HCT116 (cell line): ENCODE measurements at regions not wholly inside any gene's neighbourhood (a gene's known extent, or its start where the extent isn't known, plus 50 kb on each side); places are given as distances from the start of the nearest gene placed in this dataset.

Experiments used
- ATAC-seq: fragments of 200-7000 bp; cut with Tn5 transposase; 2 replicates; pipeline ENCODE4 v1.9.1; 2020; ENCODE audit warnings: mild to moderate bottlenecking, moderate library complexity
- BruUV-seq: library from RNA; stranded (reverse); fragments of 400-500 nt; replicated peaks from 2 replicates; lab custom pipeline; 2021; lab: Mats Ljungman, UMichigan
- CTCF ChIA-PET: fragments of 300-600 bp; sonication (Branson Sonifier 250); formaldehyde crosslinking; loops from one replicate; lab custom pipeline; 2021; ENCODE audit warnings: antibody characterized with exemption; lab: Charles Lee
- POLR2A ChIA-PET: fragments of 300-600, 350-600 bp; sonication (Branson Sonifier 250); formaldehyde crosslinking; loops from one replicate; lab custom pipeline; 2021; ENCODE audit warnings: antibody characterized with exemption; lab: Charles Lee
- RAD21 ChIA-PET, 2 experiments: fragments of 300-600 bp; sonication (Branson Sonifier 250); formaldehyde crosslinking; loops; one replicate each; lab custom pipeline; 2023; ENCODE audit warnings: low total read pairs in 2 of 2; ENCODE audit not compliant: uncharacterized antibody in 2 of 2, unreplicated experiment in 2 of 2, low non-redundant PET in 1 of 2; lab: Charles Lee
- DNase-seq: peaks from one replicate; pipeline ENCODE4 v3.0.0-alpha.2; 2010; ENCODE audit warnings: low read depth, low spot score
- H2AFZ ChIP-seq: fragments of 200-600 bp; shearing (Covaris generic), sonication (generic); 2 replicates; pipeline ENCODE4 v1.6.1; 2017; ENCODE audit warnings: low read depth, mixed run types, mixed read lengths, antibody characterized with exemption, low read length; ENCODE audit not compliant: poor library complexity, severe bottlenecking
- H3K27ac ChIP-seq: 2 replicates; pipeline ENCODE4 v1.5.1; 2012; ENCODE audit warnings: low read depth, low read length
- H3K27me3 ChIP-seq: fragments of 200-600 bp; sonication (generic); 2 replicates; pipeline ENCODE4 v1.6.1; 2016; ENCODE audit warnings: mixed run types, low read length, mixed read lengths; ENCODE audit not compliant: insufficient read depth
- H3K36me3 ChIP-seq, 2 experiments: fragments of 200-500 bp in 1 of 2; fragments of 200-600 bp in 1 of 2; sonication (Bioruptor generic) in 1 of 2; sonication (generic) in 1 of 2; 2 replicates each; pipeline versions ENCODE4 v1.5.1 to v1.6.1; 2014 to 2016; ENCODE audit warnings: low read length in 2 of 2, inconsistent platforms in 1 of 2, mixed read lengths in 1 of 2, mixed run types in 1 of 2; ENCODE audit not compliant: insufficient read depth in 2 of 2, control insufficient read depth in 1 of 2
- H3K4me1 ChIP-seq, 2 experiments: fragments of 200-600 bp in 1 of 2; sonication (generic) in 1 of 2; 2 replicates each; pipeline versions ENCODE4 v1.5.1 to v1.6.1; 2012 to 2017; ENCODE audit warnings: low read length in 2 of 2, inconsistent platforms in 1 of 2, mild to moderate bottlenecking in 1 of 2, mixed read lengths in 1 of 2, mixed run types in 1 of 2, moderate library complexity in 1 of 2; ENCODE audit not compliant: insufficient read depth in 2 of 2, control insufficient read depth in 1 of 2
- H3K4me2 ChIP-seq: fragments of 200-600 bp; sonication (generic); 2 replicates; pipeline ENCODE4 v1.6.1; 2017; ENCODE audit warnings: mixed run types, low read length, mixed read lengths
- H3K4me3 ChIP-seq, 2 experiments: fragments of 200-600 bp in 1 of 2; sonication (generic) in 1 of 2; replicated peaks in 1 of 2; 2 replicates each; pipeline ENCODE4 v1.5.1; 2011 to 2016; ENCODE audit warnings: low read length in 2 of 2, control low read depth in 1 of 2, low read depth in 1 of 2, mild to moderate bottlenecking in 1 of 2, mixed read lengths in 1 of 2, mixed run types in 1 of 2
- H3K79me2 ChIP-seq: fragments of 200-600 bp; sonication (generic); 2 replicates; pipeline ENCODE4 v1.6.1; 2017; ENCODE audit warnings: mild to moderate bottlenecking, mixed run types, low read length, moderate library complexity, mixed read lengths; ENCODE audit not compliant: insufficient read depth
- H3K9ac ChIP-seq: fragments of 200-600 bp; sonication (generic); 2 replicates; pipeline ENCODE4 v1.6.1; 2016; ENCODE audit warnings: low read length, mixed read lengths
- H3K9me2 ChIP-seq: fragments of 200-600 bp; sonication (generic), shearing (Covaris generic); 2 replicates; pipeline ENCODE4 v1.6.1; 2017; ENCODE audit warnings: mixed run types, mild to moderate bottlenecking, moderate library complexity; ENCODE audit not compliant: insufficient read depth
- H3K9me3 ChIP-seq, 2 experiments: fragments of 200-500 bp in 1 of 2; fragments of 200-600 bp in 1 of 2; sonication (Bioruptor generic) in 1 of 2; sonication (generic) in 1 of 2; 2 replicates each; pipeline ENCODE4 v1.6.1; 2014 to 2017; ENCODE audit warnings: low read length in 2 of 2, mixed read lengths in 2 of 2, inconsistent platforms in 1 of 2, low read depth in 1 of 2, mild to moderate bottlenecking in 1 of 2, mixed run types in 1 of 2, moderate library complexity in 1 of 2; ENCODE audit not compliant: control insufficient read depth in 1 of 2, insufficient read depth in 1 of 2
- H4K20me1 ChIP-seq: fragments of 200-600 bp; sonication (generic), shearing (Covaris generic); 2 replicates; pipeline ENCODE4 v1.6.1; 2017; ENCODE audit warnings: mixed run types, mild to moderate bottlenecking, moderate library complexity; ENCODE audit not compliant: insufficient read depth
- CBX3 ChIP-seq: IDR thresholded peaks from 2 replicates; pipeline ENCODE4 v1.6.1; 2012; ENCODE audit warnings: low read depth
- CEBPB ChIP-seq: IDR thresholded peaks from 2 replicates; pipeline ENCODE4 v1.6.1; 2012; ENCODE audit warnings: low read depth
- EGR1 ChIP-seq: IDR thresholded peaks from 2 replicates; pipeline ENCODE4 v1.6.1; 2012; ENCODE audit warnings: low read depth
- REST ChIP-seq: IDR thresholded peaks from 2 replicates; pipeline ENCODE4 v1.6.1; 2012; ENCODE audit warnings: low read depth
- SRF ChIP-seq: IDR thresholded peaks from 2 replicates; pipeline ENCODE4 v1.6.1; 2012; ENCODE audit warnings: low read depth
- TCF7L2 ChIP-seq: IDR thresholded peaks from 2 replicates; pipeline ENCODE4 v1.7.0; 2011; ENCODE audit warnings: borderline replicate concordance, inconsistent platforms; ENCODE audit not compliant: insufficient read depth, insufficient read length; ENCODE audit errors: extremely low read depth
- intact Hi-C: fragments of 100-400 bp; cut with micrococcal nuclease; formaldehyde crosslinking; loops from 2 replicates; pipeline ENCODE4 v1.10.0; 2022

- H3K79me2 ChIP-seq, result no peaks in the 10 kb centered on the region
- H3K9me3 ChIP-seq, result no peaks in the 10 kb centered on the region
- H2AFZ ChIP-seq, result no peak overlapping the region
- peaks cover 15 to 22% of the 10 kb centered on the region in 2 experiments for H3K4me1 ChIP-seq
- TF ChIP-seq CBX3 (no peak), SRF (no peak), CEBPB (no peak), TCF7L2 (no peak)
- H4K20me1 ChIP-seq, result no peaks in the 10 kb centered on the region
- ChIA-PET RAD21 (no interaction called here), CTCF (no interaction called here), POLR2A (no interaction called here)
- no TSS peak for BruUV-seq
- H3K4me3 ChIP-seq, result no peak overlapping the region
- ATAC-seq (no peak), DNase-seq (no peak)
- no peak overlapping the region for H3K9ac ChIP-seq
- H3K9me2 ChIP-seq, result no peaks in the 10 kb centered on the region
- intact Hi-C loops, result no loop called here
- no peaks in the 10 kb centered on the region for H3K36me3 ChIP-seq
- no peak overlapping the region for H3K27ac ChIP-seq
- no peaks in the 10 kb centered on the region for H3K27me3 ChIP-seq
- no peak overlapping the region for H3K4me2 ChIP-seq
Measured at GRCh38 chr1:226810681-226811080, 59.7 kb upstream of the PSEN2 start.

DNA sequence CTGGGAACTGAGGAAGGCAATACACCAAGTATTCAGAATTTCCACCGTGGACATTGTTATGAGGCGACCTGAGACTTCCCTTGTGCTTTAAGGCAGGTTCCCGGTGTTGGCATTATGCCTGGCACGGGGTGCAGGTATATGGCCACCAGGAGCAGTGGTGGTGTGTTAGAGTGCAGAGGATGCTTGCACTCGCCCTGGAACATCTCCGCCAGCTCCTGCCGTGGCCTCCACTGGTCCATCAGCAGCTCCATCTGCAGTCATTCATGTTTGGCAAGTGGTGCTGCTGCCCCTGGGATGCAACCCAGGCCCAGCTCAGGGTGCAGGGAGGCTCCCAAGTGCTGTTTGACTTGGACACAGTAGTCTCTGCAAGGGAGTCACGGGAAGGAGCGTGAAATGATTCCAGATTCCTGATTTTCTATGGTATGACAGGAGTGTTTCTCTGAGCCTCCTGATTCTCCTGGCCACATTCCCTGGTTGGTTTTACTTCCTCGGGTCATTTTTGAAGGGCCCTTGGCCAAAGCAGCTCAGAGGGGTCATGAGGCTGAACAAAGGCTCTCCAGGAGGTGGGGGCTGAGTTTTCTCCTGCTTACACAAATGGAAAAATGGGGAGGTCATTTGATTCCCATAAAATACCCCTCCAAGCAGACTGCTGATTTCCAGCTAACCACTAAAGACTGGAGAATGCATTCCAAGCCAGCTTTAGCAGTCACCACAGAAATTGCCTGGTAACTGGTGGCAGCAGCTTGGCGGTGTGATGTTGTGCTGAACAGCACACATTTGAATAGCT lies 60.4 kb upstream of the PSEN2 start:
- CTCF ChIA-PET, result no interaction called here
- H3K9me3 ChIP-seq, result no peaks in the 10 kb centered on the region
- TF ChIP-seq EGR1, result no peak
- no peak for TF ChIP-seq REST
- no peak for TF ChIP-seq TCF7L2
- no peak overlapping the region for H3K4me2 ChIP-seq
- BruUV-seq, result no TSS peak
- DNase-seq, result no peak
- RAD21 ChIA-PET, result no interaction called here
- H3K79me2 ChIP-seq, result no peaks in the 10 kb centered on the region
- H4K20me1 ChIP-seq, result no peaks in the 10 kb centered on the region
- intact Hi-C loops, result no loop called here
- H3K4me3 ChIP-seq, result no peak overlapping the region
- H2AFZ ChIP-seq, result no peak overlapping the region
- no peaks in the 10 kb centered on the region for H3K36me3 ChIP-seq
- POLR2A ChIA-PET, result no interaction called here
- ATAC-seq, result no peak
- H3K9me2 ChIP-seq, result no peaks in the 10 kb centered on the region
- H3K27ac ChIP-seq, result no peak overlapping the region
- no peaks in the 10 kb centered on the region for H3K27me3 ChIP-seq
- H3K4me1 ChIP-seq, result peaks cover 9 to 15% of the 10 kb centered on the region in 2 experiments
- no peak overlapping the region for H3K9ac ChIP-seq
